GM12892 (cell line): ENCODE measurements at regions not wholly inside any gene's neighbourhood (a gene's known extent, or its start where the extent isn't known, plus 50 kb on each side); places are given as distances from the start of the nearest gene placed in this dataset.

Experiments used
- POLR2A ChIP-seq: IDR thresholded peaks from 2 replicates; pipeline ENCODE4 v1.6.1; 2011; ENCODE audit warnings: low read depth, low read length, control low read depth
- POLR2AphosphoS5 ChIP-seq: IDR thresholded peaks from 2 replicates; pipeline ENCODE4 v1.6.1; 2011; ENCODE audit warnings: low read depth, low read length, control low read depth
- TAF1 ChIP-seq: IDR thresholded peaks from 2 replicates; pipeline ENCODE4 v1.6.1; 2011; ENCODE audit warnings: low read depth, mild to moderate bottlenecking, control low read depth, low read length, borderline replicate concordance

GRCh38 chrX:79570524-79571240, 203.5 kb upstream of the ITM2A start:
- no peak for TF ChIP-seq POLR2A
- TF ChIP-seq POLR2AphosphoS5 = no peak
- TF ChIP-seq TAF1 = no peak
